Astrocyte (in vitro differentiated cells and primary cell): ENCODE measurements at regions not wholly inside any gene's neighbourhood (a gene's known extent, or its start where the extent isn't known, plus 50 kb on each side); places are given as distances from the start of the nearest gene placed in this dataset.

Experiments used
- DNase-seq: peaks from one replicate; pipeline ENCODE4 v3.0.0-alpha.2; 2010; ENCODE audit warnings: low read depth
- FAIRE-seq: peaks from 2 replicates; lab custom pipeline; 2011; peaks lifted over from hg19 to GRCh38; lab: Jason Lieb, UNC
- H2AFZ ChIP-seq: 2 replicates; pipeline ENCODE4 v1.6.0; 2012; ENCODE audit warnings: low read depth, low read length, inconsistent platforms
- H3K27ac ChIP-seq: 2 replicates; pipeline ENCODE4 v1.5.1; 2011; ENCODE audit warnings: low read depth, low read length, inconsistent platforms
- H3K27me3 ChIP-seq: 2 replicates; pipeline ENCODE4 v1.6.0; 2011; ENCODE audit warnings: low read length, inconsistent platforms; ENCODE audit not compliant: insufficient read depth
- H3K36me3 ChIP-seq: 2 replicates; pipeline ENCODE4 v1.5.1; 2011; ENCODE audit warnings: low read length, inconsistent platforms; ENCODE audit not compliant: insufficient read depth
- H3K4me1 ChIP-seq: 2 replicates; pipeline ENCODE4 v1.5.1; 2011; ENCODE audit warnings: low read length, inconsistent platforms; ENCODE audit not compliant: insufficient read depth
- H3K4me2 ChIP-seq: 2 replicates; pipeline ENCODE4 v1.6.0; 2012; ENCODE audit warnings: low read length, inconsistent platforms
- H3K4me3 ChIP-seq: 2 replicates; pipeline ENCODE4 v1.5.1; 2011; ENCODE audit warnings: low read depth, mild to moderate bottlenecking, low read length, inconsistent platforms; ENCODE audit not compliant: insufficient read depth
- H3K79me2 ChIP-seq: 2 replicates; pipeline ENCODE4 v1.6.0; 2012; ENCODE audit warnings: mild to moderate bottlenecking, low read length, inconsistent platforms; ENCODE audit not compliant: insufficient read depth
- H3K9ac ChIP-seq: 2 replicates; pipeline ENCODE4 v1.6.0; 2012; ENCODE audit warnings: mild to moderate bottlenecking, low read length, inconsistent platforms
- H3K9me3 ChIP-seq: 2 replicates; pipeline ENCODE4 v1.5.1; 2012; ENCODE audit warnings: low read depth, mild to moderate bottlenecking, low read length, inconsistent platforms; ENCODE audit not compliant: insufficient read depth
- H4K20me1 ChIP-seq: 2 replicates; pipeline ENCODE4 v1.6.0; 2012; ENCODE audit warnings: low read length, inconsistent platforms; ENCODE audit not compliant: insufficient read depth
- H3K27ac Mint-ChIP-seq: one replicate; pipeline ENCODE4 v1.8.0; 2021; ENCODE audit warnings: mild to moderate bottlenecking, mixed read lengths; ENCODE audit not compliant: unreplicated experiment
- H3K27me3 Mint-ChIP-seq: one replicate; pipeline ENCODE4 v1.8.0; 2021; ENCODE audit warnings: low read depth, mixed read lengths; ENCODE audit not compliant: unreplicated experiment
- H3K36me3 Mint-ChIP-seq: one replicate; pipeline ENCODE4 v1.8.0; 2021; ENCODE audit warnings: low read depth, mixed read lengths; ENCODE audit not compliant: unreplicated experiment
- H3K4me1 Mint-ChIP-seq: one replicate; pipeline ENCODE4 v1.8.0; 2021; ENCODE audit warnings: low read depth, mixed read lengths; ENCODE audit not compliant: unreplicated experiment
- H3K4me3 Mint-ChIP-seq: one replicate; pipeline ENCODE4 v1.8.0; 2021; ENCODE audit warnings: mild to moderate bottlenecking, moderate library complexity, mixed read lengths; ENCODE audit not compliant: unreplicated experiment
- H3K9me3 Mint-ChIP-seq: one replicate; pipeline ENCODE4 v1.8.0; 2021; ENCODE audit warnings: mild to moderate bottlenecking, mixed read lengths; ENCODE audit not compliant: unreplicated experiment
- EZH2 ChIP-seq: IDR thresholded peaks from 2 replicates; pipeline ENCODE4 v1.6.1; 2012; ENCODE audit warnings: mild to moderate bottlenecking, low read length, inconsistent platforms; ENCODE audit not compliant: insufficient read depth
- TF ChIP-seq, protein P1 (sequence below): IDR thresholded peaks from 2 replicates; pipeline ENCODE4 v1.5.1; 2011; ENCODE audit warnings: low read depth, mild to moderate bottlenecking, inconsistent platforms, low read length, moderate library complexity; ENCODE audit not compliant: insufficient read depth

DNA sequence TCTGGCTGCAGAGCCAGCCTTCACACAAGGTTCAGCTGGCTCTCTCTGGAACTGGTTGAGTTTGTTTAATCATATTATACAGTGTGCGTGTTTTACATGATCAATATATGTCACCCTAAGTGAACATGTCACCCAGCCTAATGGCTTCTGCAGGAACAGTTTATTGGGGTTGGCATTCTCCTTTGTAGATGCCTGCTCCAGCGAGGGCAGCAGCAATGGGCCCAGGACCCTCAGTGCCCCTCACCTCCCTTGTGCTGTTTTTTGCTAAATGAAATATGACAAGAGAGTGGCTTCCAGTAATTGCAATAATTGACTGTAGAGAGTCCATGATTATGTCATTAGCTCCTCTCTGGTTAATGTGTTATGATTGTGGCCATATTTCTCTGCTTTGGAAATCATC is 387.2 kb downstream of the TMEM114 start:
- Histone ChIP-seq H2AFZ (no peak overlapping the region), H3K79me2 (no peaks in the 10 kb centered on the region), H3K27me3 (no peaks in the 10 kb centered on the region), H3K9ac (no peak overlapping the region), H3K4me3 (no peak overlapping the region), H3K9me3 (peaks cover 11% of the 10 kb centered on the region), H3K27ac (no peak overlapping the region), H4K20me1 (no peaks in the 10 kb centered on the region), H3K4me2 (no peak overlapping the region), H3K36me3 (no peaks in the 10 kb centered on the region), H3K4me1 (no peaks in the 10 kb centered on the region)
- peaks cover 2% of the 10 kb centered on the region for H3K9me3 Mint-ChIP-seq
- no peak overlapping the region for H3K27ac Mint-ChIP-seq
- H3K4me1 Mint-ChIP-seq, result no peaks in the 10 kb centered on the region
- no peaks in the 10 kb centered on the region for H3K36me3 Mint-ChIP-seq
- DNase-seq (no peak), FAIRE-seq (no peak)
- H3K4me3 Mint-ChIP-seq, result no peak overlapping the region
- no peak for TF ChIP-seq EZH2
- TF ChIP-seq, protein P1, sequence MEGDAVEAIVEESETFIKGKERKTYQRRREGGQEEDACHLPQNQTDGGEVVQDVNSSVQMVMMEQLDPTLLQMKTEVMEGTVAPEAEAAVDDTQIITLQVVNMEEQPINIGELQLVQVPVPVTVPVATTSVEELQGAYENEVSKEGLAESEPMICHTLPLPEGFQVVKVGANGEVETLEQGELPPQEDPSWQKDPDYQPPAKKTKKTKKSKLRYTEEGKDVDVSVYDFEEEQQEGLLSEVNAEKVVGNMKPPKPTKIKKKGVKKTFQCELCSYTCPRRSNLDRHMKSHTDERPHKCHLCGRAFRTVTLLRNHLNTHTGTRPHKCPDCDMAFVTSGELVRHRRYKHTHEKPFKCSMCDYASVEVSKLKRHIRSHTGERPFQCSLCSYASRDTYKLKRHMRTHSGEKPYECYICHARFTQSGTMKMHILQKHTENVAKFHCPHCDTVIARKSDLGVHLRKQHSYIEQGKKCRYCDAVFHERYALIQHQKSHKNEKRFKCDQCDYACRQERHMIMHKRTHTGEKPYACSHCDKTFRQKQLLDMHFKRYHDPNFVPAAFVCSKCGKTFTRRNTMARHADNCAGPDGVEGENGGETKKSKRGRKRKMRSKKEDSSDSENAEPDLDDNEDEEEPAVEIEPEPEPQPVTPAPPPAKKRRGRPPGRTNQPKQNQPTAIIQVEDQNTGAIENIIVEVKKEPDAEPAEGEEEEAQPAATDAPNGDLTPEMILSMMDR, result no peak
- H3K27me3 Mint-ChIP-seq, result peaks cover 3% of the 10 kb centered on the region

DNA sequence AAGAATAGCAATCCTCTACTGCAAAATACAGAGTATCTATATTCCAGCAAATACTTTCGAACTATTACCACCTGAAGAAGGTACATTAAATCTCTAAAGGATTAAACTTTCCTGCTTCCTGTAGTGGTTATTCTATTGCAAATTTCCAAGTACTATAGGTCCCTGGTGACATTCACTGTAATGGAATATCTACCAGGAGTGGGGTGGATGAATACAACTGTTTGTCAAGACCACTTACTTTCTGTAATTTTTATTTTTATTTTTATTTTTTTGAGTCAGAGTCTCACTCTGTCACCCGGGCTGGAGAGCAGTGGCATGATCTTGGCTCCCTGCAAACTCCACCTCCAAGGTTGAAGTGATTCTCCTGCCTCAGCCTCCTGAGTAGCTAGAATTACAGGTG is 389.5 kb downstream of the TMEM114 start:
- DNase-seq, result no peak
- H3K9me3 Mint-ChIP-seq, result peaks cover 2% of the 10 kb centered on the region
- no peak overlapping the region for H3K27ac ChIP-seq
- no peaks in the 10 kb centered on the region for H4K20me1 ChIP-seq
- H3K4me1 ChIP-seq, result no peaks in the 10 kb centered on the region
- no peak overlapping the region for H2AFZ ChIP-seq
- TF ChIP-seq EZH2, result no peak
- TF ChIP-seq, protein P1, result no peak
- no peak overlapping the region for H3K4me3 Mint-ChIP-seq
- no peaks in the 10 kb centered on the region for H3K36me3 ChIP-seq
- H3K9ac ChIP-seq, result no peak overlapping the region
- H3K27me3 Mint-ChIP-seq, result peaks cover 2% of the 10 kb centered on the region
- H3K79me2 ChIP-seq, result no peaks in the 10 kb centered on the region
- H3K4me1 Mint-ChIP-seq, result no peaks in the 10 kb centered on the region
- no peaks in the 10 kb centered on the region for H3K36me3 Mint-ChIP-seq
- H3K9me3 ChIP-seq, result peaks cover 11% of the 10 kb centered on the region
- H3K27me3 ChIP-seq, result no peaks in the 10 kb centered on the region
- no peak overlapping the region for H3K4me2 ChIP-seq
- no peak overlapping the region for H3K27ac Mint-ChIP-seq
- no peak for FAIRE-seq
- H3K4me3 ChIP-seq, result no peak overlapping the region

DNA sequence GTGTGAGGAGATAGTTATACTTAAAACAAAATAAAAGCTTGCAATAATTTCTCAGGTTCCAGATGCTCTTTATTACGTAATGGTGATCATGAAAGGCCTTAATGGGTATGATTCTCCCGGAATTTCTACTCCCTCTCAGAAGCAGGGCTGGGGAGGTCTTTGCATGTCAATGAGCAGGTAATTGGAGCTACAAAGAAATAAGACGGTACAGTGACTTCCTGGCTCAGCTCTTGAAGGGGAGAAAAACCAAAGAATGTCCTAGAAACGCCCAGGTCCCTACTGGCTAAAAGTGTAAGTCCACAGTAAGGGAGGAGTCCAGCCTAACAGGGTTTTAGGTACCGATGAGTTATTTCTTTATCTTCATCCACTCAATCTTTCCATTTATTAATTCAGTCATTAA is 390.9 kb downstream of the TMEM114 start:
- Histone ChIP-seq H2AFZ (no peak overlapping the region), H3K27me3 (no peaks in the 10 kb centered on the region), H3K27ac (no peak overlapping the region), H3K9me3 (peaks cover 5% of the 10 kb centered on the region), H3K79me2 (no peaks in the 10 kb centered on the region), H3K4me2 (no peak overlapping the region), H3K4me3 (no peak overlapping the region), H4K20me1 (no peaks in the 10 kb centered on the region), H3K9ac (no peak overlapping the region), H3K4me1 (no peaks in the 10 kb centered on the region), H3K36me3 (no peaks in the 10 kb centered on the region)
- no peak for FAIRE-seq
- H3K27ac Mint-ChIP-seq, result no peak overlapping the region
- peaks cover 2% of the 10 kb centered on the region for H3K27me3 Mint-ChIP-seq
- H3K4me1 Mint-ChIP-seq, result no peaks in the 10 kb centered on the region
- H3K36me3 Mint-ChIP-seq, result no peaks in the 10 kb centered on the region
- H3K4me3 Mint-ChIP-seq, result no peak overlapping the region
- peaks cover 2% of the 10 kb centered on the region for H3K9me3 Mint-ChIP-seq
- TF ChIP-seq, protein P1, result no peak
- TF ChIP-seq EZH2, result no peak
- DNase-seq, result no peak
